Loucy (cell line): ENCODE measurements at regions not wholly inside any gene's neighbourhood (a gene's known extent, or its start where the extent isn't known, plus 50 kb on each side); places are given as distances from the start of the nearest gene placed in this dataset.

Source experiments
- H2AFZ ChIP-seq: fragments of 200-600 bp; sonication (generic); 2 replicates; pipeline ENCODE4 v1.6.0; 2016; ENCODE audit warnings: antibody characterized with exemption, mild to moderate bottlenecking, low read length, moderate library complexity
- H3F3A ChIP-seq: fragments of 200-600 bp; 2 replicates; pipeline ENCODE4 v1.6.0; 2016; ENCODE audit warnings: antibody characterized with exemption, low read depth, mild to moderate bottlenecking
- H3K27me3 ChIP-seq: fragments of 200-600 bp; sonication (generic); 2 replicates; pipeline ENCODE4 v1.6.1; 2014; ENCODE audit warnings: low read length, mild to moderate bottlenecking; ENCODE audit not compliant: insufficient read depth, poor library complexity, severe bottlenecking
- H3K36me3 ChIP-seq: fragments of 200-600 bp; sonication (generic); 2 replicates; pipeline ENCODE4 v1.6.1; 2016; ENCODE audit warnings: low read length; ENCODE audit not compliant: insufficient read depth
- H3K4me1 ChIP-seq: fragments of 200-600 bp; sonication (generic); 2 replicates; pipeline ENCODE4 v1.5.1; 2014; ENCODE audit warnings: low read length, mild to moderate bottlenecking; ENCODE audit not compliant: insufficient read depth, poor library complexity, severe bottlenecking
- H3K4me2 ChIP-seq: fragments of 200-600 bp; sonication (generic); 2 replicates; pipeline ENCODE4 v1.6.0; 2014; ENCODE audit warnings: antibody characterized with exemption, low read length, low read depth, mild to moderate bottlenecking; ENCODE audit not compliant: poor library complexity, severe bottlenecking
- H3K4me3 ChIP-seq: fragments of 200-600 bp; sonication (generic); 2 replicates; pipeline ENCODE4 v1.5.1; 2014; ENCODE audit warnings: low read length, mild to moderate bottlenecking, mixed read lengths; ENCODE audit not compliant: poor library complexity, severe bottlenecking
- H3K79me2 ChIP-seq: fragments of 200-600 bp; sonication (generic); 2 replicates; pipeline ENCODE4 v1.6.1; 2014; ENCODE audit warnings: low read length; ENCODE audit not compliant: insufficient read depth
- H3K9ac ChIP-seq: fragments of 200-600 bp; sonication (generic); 2 replicates; pipeline ENCODE4 v1.6.0; 2014; ENCODE audit warnings: mild to moderate bottlenecking, low read depth, low read length, moderate library complexity; ENCODE audit not compliant: poor library complexity, severe bottlenecking
- H3K9me2 ChIP-seq: fragments of 200-600 bp; sonication (generic); replicated peaks from 2 replicates; pipeline ENCODE4 v1.6.1; 2016; ENCODE audit warnings: low read depth, low read length, mixed read lengths
- H3K9me3 ChIP-seq: fragments of 200-600 bp; sonication (generic); 2 replicates; pipeline ENCODE4 v1.6.1; 2014; ENCODE audit warnings: mild to moderate bottlenecking, antibody characterized with exemption, low read length, low read depth; ENCODE audit not compliant: insufficient read depth
- H4K20me1 ChIP-seq: fragments of 200-600 bp; sonication (generic); 2 replicates; pipeline ENCODE4 v1.6.0; 2014; ENCODE audit warnings: antibody characterized with exemption, low read length, mild to moderate bottlenecking; ENCODE audit not compliant: insufficient read depth, poor library complexity, severe bottlenecking
- EZH2phosphoT487 ChIP-seq: fragments of 200-600 bp; IDR thresholded peaks from 2 replicates; pipeline ENCODE4 v1.6.1; 2018; ENCODE audit warnings: antibody characterized with exemption, mild to moderate bottlenecking, moderate library complexity, borderline replicate concordance
- TF ChIP-seq, protein P1 (sequence below): fragments of 200-600 bp; sonication (generic); conservative IDR thresholded peaks from 2 replicates; pipeline ENCODE4 v1.5.1; 2014; ENCODE audit warnings: mild to moderate bottlenecking, antibody characterized with exemption, low read length

GRCh38 chr3:24624938-24625681, 130.5 kb upstream of the THRB start:
- H3K9me3 ChIP-seq = no peaks in the 10 kb centered on the region
- H3K4me1 ChIP-seq = no peaks in the 10 kb centered on the region
- no peak overlapping the region for H2AFZ ChIP-seq
- no peak overlapping the region for H3K4me2 ChIP-seq
- no peaks in the 10 kb centered on the region for H3K27me3 ChIP-seq
- H3K9me2 ChIP-seq = no peaks in the 10 kb centered on the region
- H3K36me3 ChIP-seq = no peaks in the 10 kb centered on the region
- H3K4me3 ChIP-seq = no peak overlapping the region
- H3F3A ChIP-seq = no peaks in the 10 kb centered on the region
- TF ChIP-seq EZH2phosphoT487 = no peak
- TF ChIP-seq, protein P1, sequence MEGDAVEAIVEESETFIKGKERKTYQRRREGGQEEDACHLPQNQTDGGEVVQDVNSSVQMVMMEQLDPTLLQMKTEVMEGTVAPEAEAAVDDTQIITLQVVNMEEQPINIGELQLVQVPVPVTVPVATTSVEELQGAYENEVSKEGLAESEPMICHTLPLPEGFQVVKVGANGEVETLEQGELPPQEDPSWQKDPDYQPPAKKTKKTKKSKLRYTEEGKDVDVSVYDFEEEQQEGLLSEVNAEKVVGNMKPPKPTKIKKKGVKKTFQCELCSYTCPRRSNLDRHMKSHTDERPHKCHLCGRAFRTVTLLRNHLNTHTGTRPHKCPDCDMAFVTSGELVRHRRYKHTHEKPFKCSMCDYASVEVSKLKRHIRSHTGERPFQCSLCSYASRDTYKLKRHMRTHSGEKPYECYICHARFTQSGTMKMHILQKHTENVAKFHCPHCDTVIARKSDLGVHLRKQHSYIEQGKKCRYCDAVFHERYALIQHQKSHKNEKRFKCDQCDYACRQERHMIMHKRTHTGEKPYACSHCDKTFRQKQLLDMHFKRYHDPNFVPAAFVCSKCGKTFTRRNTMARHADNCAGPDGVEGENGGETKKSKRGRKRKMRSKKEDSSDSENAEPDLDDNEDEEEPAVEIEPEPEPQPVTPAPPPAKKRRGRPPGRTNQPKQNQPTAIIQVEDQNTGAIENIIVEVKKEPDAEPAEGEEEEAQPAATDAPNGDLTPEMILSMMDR = no peak
- H3K9ac ChIP-seq = no peak overlapping the region
- no peaks in the 10 kb centered on the region for H3K79me2 ChIP-seq
- no peaks in the 10 kb centered on the region for H4K20me1 ChIP-seq

DNA sequence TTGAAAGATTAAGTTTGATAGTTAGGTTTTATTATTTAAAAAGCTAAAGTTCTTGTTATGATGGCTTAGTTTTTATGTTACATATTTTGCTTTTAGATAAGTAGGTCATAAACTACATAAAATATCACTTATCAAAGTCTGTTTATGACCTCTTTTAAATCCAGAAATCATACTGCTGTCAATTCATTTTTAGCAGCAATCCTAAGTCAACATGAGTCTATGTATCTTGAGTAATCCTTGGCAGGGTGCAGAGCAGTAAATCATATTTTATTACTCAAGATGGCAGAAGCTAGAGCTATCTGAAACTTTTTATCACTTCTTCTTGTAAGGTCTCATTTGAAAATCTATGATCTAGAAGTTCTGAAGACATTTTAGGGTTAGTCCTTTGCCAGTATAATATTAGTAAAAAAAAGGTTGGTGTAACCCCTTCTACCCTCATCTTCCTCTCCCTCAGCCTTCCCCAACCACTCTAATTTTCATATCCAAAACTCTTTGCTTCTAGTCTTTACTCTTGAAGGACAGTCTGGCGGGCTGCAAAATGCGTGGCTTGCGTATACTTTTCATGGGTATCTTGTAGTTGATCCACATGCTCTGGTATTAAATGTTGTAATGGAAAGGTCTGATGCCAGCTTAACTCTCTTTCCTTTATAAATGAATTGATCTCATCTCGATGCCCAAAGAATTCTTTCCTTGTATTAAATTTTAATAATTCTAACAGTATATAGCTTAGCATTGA, 134.0 kb upstream of the THRB start:
- Histone ChIP-seq H3K79me2 (no peaks in the 10 kb centered on the region), H3K4me1 (no peaks in the 10 kb centered on the region), H3F3A (no peaks in the 10 kb centered on the region), H4K20me1 (no peaks in the 10 kb centered on the region), H3K36me3 (no peaks in the 10 kb centered on the region), H3K9ac (no peak overlapping the region), H2AFZ (no peak overlapping the region), H3K4me3 (no peak overlapping the region), H3K27me3 (no peaks in the 10 kb centered on the region), H3K4me2 (no peak overlapping the region), H3K9me3 (no peaks in the 10 kb centered on the region), H3K9me2 (no peaks in the 10 kb centered on the region)
- TF ChIP-seq EZH2phosphoT487 = no peak
- TF ChIP-seq, protein P1 = no peak

DNA sequence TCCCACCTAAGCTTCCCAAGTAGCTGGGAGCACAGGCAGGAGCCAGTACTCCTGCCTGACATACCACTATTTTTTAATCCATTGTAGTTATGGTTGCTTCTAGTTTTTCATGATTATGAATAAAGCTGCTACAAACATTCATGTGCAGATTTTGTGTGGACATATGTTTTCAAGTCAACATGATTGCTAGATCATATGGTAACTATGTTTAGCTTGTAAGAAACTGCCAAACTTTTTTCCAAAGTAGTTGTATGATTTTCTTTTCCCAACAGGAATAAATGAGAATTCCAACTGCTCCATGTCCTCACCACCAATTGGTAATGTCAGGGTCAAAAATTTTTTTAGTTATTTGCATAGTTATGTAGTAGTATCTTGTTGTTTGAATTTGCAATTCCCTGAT, 136.8 kb upstream of the THRB start:
- Histone ChIP-seq H3K4me3 (no peak overlapping the region), H3K36me3 (no peaks in the 10 kb centered on the region), H3K4me1 (no peaks in the 10 kb centered on the region), H2AFZ (no peak overlapping the region), H4K20me1 (no peaks in the 10 kb centered on the region), H3K27me3 (no peaks in the 10 kb centered on the region), H3K79me2 (no peaks in the 10 kb centered on the region), H3K9me3 (no peaks in the 10 kb centered on the region), H3K9ac (no peak overlapping the region), H3F3A (no peaks in the 10 kb centered on the region), H3K9me2 (no peaks in the 10 kb centered on the region), H3K4me2 (no peak overlapping the region)
- TF ChIP-seq EZH2phosphoT487 = no peak
- TF ChIP-seq, protein P1 = no peak
